ENCODE measurements at regions not wholly inside any gene's neighbourhood (a gene's known extent, or its start where the extent isn't known, plus 50 kb on each side); places are given as distances from the start of the nearest gene placed in this dataset.
"Not testable (repeated sequence)": the region's sequence is repeated elsewhere in the genome, so short reads cannot be mapped to it uniquely, and the experiment has no call there.

GRCh38 chrX:46366381-46367207 is 178.6 kb downstream of the ZNF674 start:
- DNase-seq (ENCODE audit: low spot score), result no peak

GRCh38 chrX:46354481-46354880 is 190.7 kb downstream of the ZNF674 start:
- no peak for DNase-seq (ENCODE audit: low spot score)

- DNase-seq (ENCODE audit: low spot score), result no peak
Measured at GRCh38 chrX:46341767-46342322, 203.4 kb downstream of the ZNF674 start.

GRCh38 chrX:46340696-46341095 is 204.5 kb downstream of the ZNF674 start:
- no peak for DNase-seq (ENCODE audit: low spot score)

GRCh38 chrX:46333550-46333949 is 211.7 kb downstream of the ZNF674 start:
- peak; percentile 62 for DNase-seq (ENCODE audit: low spot score)

- no peak for DNase-seq (ENCODE audit: low spot score)
Measured at GRCh38 chrX:46330981-46331380, 214.2 kb downstream of the ZNF674 start.

- no peak for DNase-seq (ENCODE audit: low spot score)
Measured at GRCh38 chrX:46330513-46330912, 214.7 kb downstream of the ZNF674 start.

GRCh38 chrX:46328133-46328532 is 217.1 kb downstream of the ZNF674 start:
- DNase-seq (ENCODE audit: low spot score), result no peak

- DNase-seq (ENCODE audit: low spot score), result peak; percentile 79
Measured at GRCh38 chrX:46327566-46328115, 217.6 kb downstream of the ZNF674 start.

- no peak for DNase-seq (ENCODE audit: low spot score)
Measured at GRCh38 chrX:46326161-46326560, 219.1 kb downstream of the ZNF674 start.

GRCh38 chrX:46325312-46325877 is 219.8 kb downstream of the ZNF674 start:
- peak; percentile 80 for DNase-seq (ENCODE audit: low spot score)

GRCh38 chrX:46324166-46324565 is 221.1 kb downstream of the ZNF674 start:
- DNase-seq (ENCODE audit: low spot score), result no peak

- DNase-seq (ENCODE audit: low spot score), result not testable (repeated sequence)
Measured at GRCh38 chrX:46322929-46323328, 222.3 kb downstream of the ZNF674 start.

GRCh38 chrX:46321676-46322075 is 223.5 kb downstream of the ZNF674 start:
- no peak for DNase-seq (ENCODE audit: low spot score)

- no peak for DNase-seq (ENCODE audit: low spot score)
Measured at GRCh38 chrX:46319750-46320149, 225.5 kb downstream of the ZNF674 start.

GRCh38 chrX:46318551-46318950 is 226.7 kb downstream of the ZNF674 start:
- no peak for DNase-seq (ENCODE audit: low spot score)

GRCh38 chrX:46317163-46317562 is 228.1 kb downstream of the ZNF674 start:
- peak; percentile 70 for DNase-seq (ENCODE audit: low spot score)

GRCh38 chrX:46311581-46312120 is 233.6 kb downstream of the ZNF674 start:
- no peak for DNase-seq (ENCODE audit: low spot score)

- DNase-seq (ENCODE audit: low spot score), result no peak
Measured at GRCh38 chrX:46310815-46311497, 234.3 kb downstream of the ZNF674 start.

- DNase-seq (ENCODE audit: low spot score), result no peak
Measured at GRCh38 chrX:46308110-46308509, 237.1 kb downstream of the ZNF674 start.

GRCh38 chrX:46306103-46306502 is 239.1 kb downstream of the ZNF674 start:
- DNase-seq (ENCODE audit: low spot score), result no peak

- no peak for DNase-seq (ENCODE audit: low spot score)
Measured at GRCh38 chrX:46305431-46305830, 239.8 kb downstream of the ZNF674 start.

Measured in LoVo (cell line).